Daoy (cell line): ENCODE measurements at regions not wholly inside any gene's neighbourhood (a gene's known extent, or its start where the extent isn't known, plus 50 kb on each side); places are given as distances from the start of the nearest gene placed in this dataset.
"Not testable (repeated sequence)": the region's sequence is repeated elsewhere in the genome, so short reads cannot be mapped to it uniquely, and the experiment has no call there.

Experiments
- DNase-seq: peaks from one replicate; pipeline ENCODE4 v3.0.0-alpha.2; 2015; ENCODE audit warnings: low read depth

- peak; percentile 75 for DNase-seq
These were observed 120.5 kb downstream of the PHETA1 start for GRCh38 chr12:111248236-111249017.

GRCh38 chr12:111247083-111247783 lies 121.7 kb downstream of the PHETA1 start:
- no peak for DNase-seq

- no peak for DNase-seq
These were observed 122.4 kb downstream of the PHETA1 start for GRCh38 chr12:111246477-111247011.

GRCh38 chr12:111245701-111246476 lies 123.0 kb downstream of the PHETA1 start:
- DNase-seq: no peak

GRCh38 chr12:111244673-111245072 lies 124.2 kb downstream of the PHETA1 start:
- no peak for DNase-seq

GRCh38 chr12:111242817-111243216 lies 126.1 kb downstream of the PHETA1 start:
- DNase-seq: not testable (repeated sequence)

GRCh38 chr12:111242184-111242583 lies 126.7 kb downstream of the PHETA1 start:
- no peak for DNase-seq

GRCh38 chr12:111240374-111240773 lies 128.5 kb downstream of the PHETA1 start:
- no peak for DNase-seq

GRCh38 chr12:111239235-111239634 lies 129.7 kb downstream of the PHETA1 start:
- DNase-seq: no peak

- no peak for DNase-seq
These were observed 130.7 kb downstream of the PHETA1 start for GRCh38 chr12:111238075-111238734.

- not testable (repeated sequence) for DNase-seq
These were observed 134.4 kb downstream of the PHETA1 start for GRCh38 chr12:111234491-111234890.

GRCh38 chr12:111233786-111234185 lies 135.1 kb downstream of the PHETA1 start:
- DNase-seq: no peak

- no peak for DNase-seq
These were observed 138.2 kb downstream of the PHETA1 start for GRCh38 chr12:111230649-111231048.

GRCh38 chr12:111228916-111229666 lies 139.8 kb downstream of the PHETA1 start:
- DNase-seq: no peak

- DNase-seq: no peak
These were observed 141.1 kb downstream of the PHETA1 start for GRCh38 chr12:111227476-111228420.

- DNase-seq: no peak
These were observed 142.2 kb downstream of the PHETA1 start for GRCh38 chr12:111226680-111227079.

GRCh38 chr12:111225307-111225706 lies 143.6 kb downstream of the PHETA1 start:
- no peak for DNase-seq

- no peak for DNase-seq
These were observed 144.5 kb downstream of the PHETA1 start for GRCh38 chr12:111224186-111225066.

- no peak for DNase-seq
These were observed 146.4 kb downstream of the PHETA1 start for GRCh38 chr12:111222523-111222922.
